HG03354 (cell line): ENCODE measurements at regions not wholly inside any gene's neighbourhood (a gene's known extent, or its start where the extent isn't known, plus 50 kb on each side); places are given as distances from the start of the nearest gene placed in this dataset.
"Not testable (repeated sequence)": the region's sequence is repeated elsewhere in the genome, so short reads cannot be mapped to it uniquely, and the experiment has no call there.

Experiments used
- ATAC-seq: cut with Tn5 transposase; IDR thresholded peaks from one replicate; pipeline ENCODE4 v1.9.1; 2021; ENCODE audit warnings: mild to moderate bottlenecking; ENCODE audit not compliant: unreplicated experiment, poor library complexity, severe bottlenecking

GRCh38 chr6:57853745-57854407 is 536.4 kb downstream of the PRIM2 start:
- ATAC-seq, result not testable (repeated sequence)

GRCh38 chr6:57860481-57861315 is 543.3 kb downstream of the PRIM2 start:
- not testable (repeated sequence) for ATAC-seq

DNA sequence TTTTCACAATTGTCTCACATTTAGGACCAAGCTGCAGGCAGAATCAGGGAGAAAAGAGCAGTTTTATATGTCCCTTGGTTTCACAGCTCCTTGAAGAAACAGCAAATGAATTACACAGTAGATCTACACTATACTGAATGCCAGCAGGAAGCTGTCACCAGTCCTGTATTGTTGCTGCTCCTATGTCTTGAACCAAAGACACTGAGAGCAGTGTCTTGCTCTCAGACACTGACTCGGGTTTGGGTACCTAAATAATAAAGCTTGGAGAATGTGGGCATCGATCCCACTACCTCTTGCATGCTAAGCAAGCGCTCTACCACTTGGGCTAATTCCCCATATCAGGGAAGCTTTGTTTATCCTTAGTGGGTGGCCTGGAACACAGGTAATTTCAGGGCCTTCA is 552.7 kb downstream of the PRIM2 start:
- not testable (repeated sequence) for ATAC-seq

DNA sequence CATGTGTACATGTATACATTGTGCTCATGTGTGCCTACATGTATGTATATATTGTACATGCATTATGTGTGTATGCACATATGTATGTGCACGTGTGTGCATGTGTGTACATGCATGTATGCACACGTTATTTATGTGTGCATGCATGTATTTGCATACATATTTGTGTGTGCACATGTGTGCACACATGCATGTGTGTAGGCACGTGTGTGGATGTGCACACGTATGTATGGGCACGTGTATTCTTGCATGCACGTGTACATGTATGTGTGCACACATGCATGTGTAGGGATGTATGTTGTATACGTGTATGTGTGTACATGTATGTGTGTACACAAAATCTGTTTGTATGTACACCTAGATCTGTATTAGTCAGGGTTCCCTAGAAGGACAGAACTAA is 556.0 kb downstream of the PRIM2 start:
- not testable (repeated sequence) for ATAC-seq

DNA sequence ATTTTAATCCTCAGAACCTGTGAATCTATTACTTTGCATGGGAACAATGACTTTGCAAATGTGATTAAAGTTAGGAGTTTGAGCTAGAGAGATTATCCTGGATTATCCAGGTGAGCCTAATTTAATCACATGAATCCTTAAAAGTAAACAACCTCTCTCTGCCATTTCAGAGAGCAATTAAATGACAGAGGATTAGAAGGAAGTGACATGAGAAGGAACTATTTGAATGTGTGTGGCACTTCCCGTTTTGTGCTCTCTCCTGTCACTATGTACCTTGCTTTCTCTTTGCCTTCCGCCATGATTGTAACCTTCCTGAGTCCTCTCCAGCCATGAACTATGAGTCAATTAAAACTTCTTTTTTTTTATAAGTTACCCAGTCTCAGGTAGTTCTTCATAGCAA is 559.2 kb downstream of the PRIM2 start:
- not testable (repeated sequence) for ATAC-seq

DNA sequence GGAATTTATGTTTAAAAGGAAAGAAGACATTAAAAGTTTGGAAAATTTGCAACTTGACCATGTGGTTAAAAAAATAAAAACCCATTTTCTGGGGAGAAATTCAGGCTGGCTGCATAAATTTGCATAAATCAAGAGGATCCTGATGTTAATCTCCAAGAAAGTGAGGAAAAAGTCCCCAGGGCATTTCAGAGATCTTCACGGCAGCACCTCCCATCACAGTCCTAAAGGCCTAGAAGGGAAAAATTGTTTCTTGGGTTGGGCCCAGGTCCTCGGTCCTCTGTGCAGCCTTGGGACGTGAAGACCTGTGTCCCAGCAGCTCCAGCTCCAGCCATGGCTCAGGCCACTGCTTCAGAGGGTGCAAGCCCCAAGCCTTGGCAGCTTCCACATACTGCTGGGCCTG is 560.3 kb downstream of the PRIM2 start:
- ATAC-seq, result not testable (repeated sequence)

GRCh38 chr6:57878792-57879191 is 561.4 kb downstream of the PRIM2 start:
- ATAC-seq, result not testable (repeated sequence)

GRCh38 chr6:57898850-57899249 is 581.4 kb downstream of the PRIM2 start:
- ATAC-seq, result not testable (repeated sequence)

DNA sequence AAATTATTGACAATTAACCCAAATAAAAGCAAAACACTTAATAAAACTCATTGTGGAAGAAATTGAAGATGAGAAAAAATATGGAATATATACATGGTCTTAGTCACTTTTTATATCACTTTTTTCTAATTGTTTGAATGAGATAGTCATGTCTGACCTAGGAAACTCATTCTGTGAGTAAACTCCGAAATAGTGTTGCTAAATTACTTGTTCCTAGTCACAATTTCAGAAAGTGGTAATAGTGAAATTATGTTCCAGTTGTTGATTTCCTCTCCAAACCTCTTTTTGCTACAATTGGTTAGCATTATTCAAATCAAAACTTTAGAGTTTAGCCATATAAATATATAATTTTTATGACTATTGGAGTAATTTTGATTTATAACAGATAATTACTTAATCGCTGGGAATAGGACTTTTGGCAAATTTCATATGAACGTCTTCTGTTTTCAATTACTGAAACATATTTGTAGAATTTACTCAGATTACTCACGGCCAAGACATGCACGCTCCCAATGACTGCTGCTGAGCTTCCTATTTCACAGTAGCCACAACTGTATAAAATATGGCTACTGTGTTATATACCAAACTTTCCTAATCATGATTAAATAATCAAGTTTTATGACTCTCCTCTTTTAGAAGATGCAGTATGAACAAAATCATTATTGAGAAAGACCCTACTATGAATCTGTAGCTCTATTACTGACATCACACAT is 583.4 kb downstream of the PRIM2 start:
- not testable (repeated sequence) for ATAC-seq

DNA sequence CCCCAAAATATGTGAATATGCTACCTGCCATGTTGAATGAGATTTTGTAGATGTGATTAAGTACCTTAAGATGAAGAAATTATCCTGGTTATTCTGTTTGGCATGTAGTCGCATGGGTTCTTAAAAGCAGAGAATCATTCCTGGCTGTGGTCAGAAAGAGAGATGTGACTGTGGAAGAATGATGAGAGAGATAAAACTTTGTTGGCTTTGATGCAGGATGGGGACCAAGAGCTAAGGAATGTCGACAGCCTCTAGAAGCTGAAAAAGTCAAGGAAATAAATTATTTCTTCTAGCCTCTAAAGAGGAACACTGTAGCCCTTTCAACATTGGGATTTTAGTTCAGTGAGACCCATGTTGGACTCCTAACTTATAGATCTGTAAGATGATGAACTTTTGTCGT is 584.0 kb downstream of the PRIM2 start:
- ATAC-seq, result not testable (repeated sequence)

DNA sequence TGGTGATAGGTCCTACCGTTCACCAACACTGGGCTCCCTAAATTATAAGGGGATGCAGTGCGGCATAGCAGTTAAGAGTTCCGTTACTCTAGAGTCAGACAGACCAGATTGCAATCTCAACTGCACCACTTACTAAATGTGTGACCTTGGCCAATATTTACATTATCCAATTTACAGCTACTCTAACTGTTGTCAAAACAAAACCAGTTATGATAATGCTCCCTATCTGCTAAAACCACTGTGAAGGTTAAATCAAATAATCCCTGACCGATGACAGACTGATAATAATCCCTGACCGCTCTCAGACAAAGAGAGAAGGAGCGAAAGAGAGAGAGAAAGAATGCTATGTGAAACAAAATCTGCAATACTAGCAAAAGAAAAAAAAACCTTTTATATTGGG is 586.9 kb downstream of the PRIM2 start:
- not testable (repeated sequence) for ATAC-seq

DNA sequence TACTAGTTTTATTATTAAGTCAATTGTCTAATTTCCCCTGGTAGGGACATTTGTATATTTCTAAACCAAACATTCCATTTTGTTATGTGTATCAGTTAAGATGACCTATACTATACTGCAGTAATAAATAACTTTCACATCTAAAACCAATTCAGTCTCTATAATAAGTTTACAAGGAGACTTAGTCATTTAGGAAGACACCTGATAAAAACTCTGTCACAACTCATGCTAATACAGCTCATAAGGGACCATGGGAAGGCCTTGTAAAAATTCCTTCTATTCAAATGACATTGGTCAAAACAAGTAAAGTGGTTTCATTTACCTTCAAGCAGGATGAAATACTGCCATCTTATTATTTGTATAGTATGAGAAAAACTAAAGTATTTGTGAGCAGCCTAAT is 597.9 kb downstream of the PRIM2 start:
- ATAC-seq, result not testable (repeated sequence)

DNA sequence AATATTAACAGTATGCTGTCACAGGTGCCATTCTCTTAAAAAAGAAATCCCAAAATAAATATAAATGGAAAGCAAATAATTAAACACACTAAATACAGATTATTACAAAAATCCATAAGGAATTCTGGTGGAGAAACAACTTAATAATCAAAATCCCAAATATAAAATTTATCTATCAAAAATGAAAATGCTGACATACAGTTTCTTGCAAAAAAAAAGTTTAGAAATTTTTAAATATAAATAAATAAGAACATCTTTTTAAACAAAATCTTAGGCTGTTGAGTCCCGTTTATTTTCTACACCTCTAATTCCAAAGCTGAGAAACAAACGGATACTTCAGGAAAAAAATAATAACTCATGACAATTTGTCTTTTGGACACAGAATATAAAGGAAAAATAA is 625.5 kb downstream of the PRIM2 start:
- not testable (repeated sequence) for ATAC-seq

GRCh38 chr6:57946084-57946768 is 628.8 kb downstream of the PRIM2 start:
- ATAC-seq, result not testable (repeated sequence)

GRCh38 chr6:57946769-57947091 is 629.3 kb downstream of the PRIM2 start:
- not testable (repeated sequence) for ATAC-seq

- peak; percentile 65 for ATAC-seq
These were observed 631.1 kb downstream of the PRIM2 start for GRCh38 chr6:57948481-57948880.

- not testable (repeated sequence) for ATAC-seq
These were observed 633.0 kb downstream of the PRIM2 start for GRCh38 chr6:57950430-57950829.

DNA sequence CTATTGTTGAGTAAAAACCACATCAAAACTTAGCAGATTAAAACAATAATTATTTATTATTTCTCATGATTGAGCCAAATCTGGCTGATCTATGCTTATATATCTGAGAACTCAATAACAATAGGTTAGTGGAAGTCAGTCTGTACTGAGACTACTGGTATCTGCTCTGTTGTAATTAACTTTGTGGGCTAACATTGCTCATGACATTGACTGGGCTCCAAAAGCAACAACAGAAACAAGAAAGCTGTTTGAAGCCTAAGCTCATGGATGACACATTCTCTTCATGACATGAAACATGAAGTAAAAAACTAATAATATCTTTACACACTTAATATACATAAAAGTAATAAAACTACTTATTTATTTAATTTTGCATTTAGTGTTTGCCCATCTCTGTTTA is 649.3 kb downstream of the PRIM2 start:
- ATAC-seq, result not testable (repeated sequence)

DNA sequence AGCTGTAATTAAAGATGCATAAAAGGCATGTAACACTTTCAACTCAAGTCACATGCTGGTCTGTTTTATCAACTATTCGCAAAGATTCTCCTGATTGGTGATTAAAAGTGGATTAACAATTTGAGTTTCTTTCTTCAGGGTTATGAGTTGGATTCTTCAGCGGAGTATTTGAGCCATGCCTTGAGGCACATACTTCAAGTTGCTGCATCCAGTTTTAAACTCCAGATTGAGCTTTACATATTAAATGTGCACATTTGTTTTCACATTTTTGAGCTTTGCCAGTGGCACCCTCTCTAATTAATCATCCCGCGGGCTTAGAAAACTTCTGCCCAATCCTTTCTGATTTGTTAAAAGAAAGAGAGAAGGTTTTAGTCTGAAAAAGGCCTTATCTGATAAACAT is 654.5 kb downstream of the PRIM2 start:
- ATAC-seq, result not testable (repeated sequence)

DNA sequence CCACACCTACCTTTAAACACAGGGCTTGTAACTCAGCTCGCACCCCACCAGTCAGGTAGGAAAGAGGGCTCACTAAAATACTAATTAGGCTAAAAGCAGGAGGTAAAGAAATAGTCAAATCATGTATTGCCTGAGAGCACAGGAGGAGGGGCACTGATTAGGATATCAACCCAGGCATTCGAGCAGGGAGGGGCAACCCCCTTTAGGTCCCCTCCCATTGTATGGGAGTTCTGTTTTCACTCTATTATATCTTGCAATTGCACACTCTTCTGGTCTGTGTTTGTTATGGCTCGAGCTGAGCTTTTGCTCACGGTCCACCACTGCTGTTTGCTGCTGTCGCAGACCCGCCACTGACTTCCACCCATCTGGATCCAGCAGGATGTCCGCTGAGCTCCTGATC is 657.2 kb downstream of the PRIM2 start:
- no peak for ATAC-seq
